SK-N-SH (cell line): ENCODE measurements at regions not wholly inside any gene's neighbourhood (a gene's known extent, or its start where the extent isn't known, plus 50 kb on each side); places are given as distances from the start of the nearest gene placed in this dataset.

Source experiments
- CTCF ChIA-PET: fragments of 300-600, 350-600 bp; formaldehyde crosslinking; extraction: SDS; loops from one replicate; lab custom pipeline; 2021; lab: Yijun Ruan, JAX
- POLR2A ChIA-PET: fragments of 350-600 bp; sonication (Branson Sonifier 250); formaldehyde crosslinking; extraction: SDS; loops from one replicate; lab custom pipeline; 2020; ENCODE audit warnings: antibody characterized with exemption, inconsistent platforms; lab: Yijun Ruan, JAX
- DNase-seq: peaks from one replicate; pipeline ENCODE4 v3.0.0; 2012
- H2AFZ ChIP-seq: fragments of 200-600 bp; sonication (generic); 2 replicates; pipeline ENCODE4 v1.8.1; 2016; ENCODE audit warnings: antibody characterized with exemption, mild to moderate bottlenecking, low read depth
- H3F3A ChIP-seq: fragments of 200-600 bp; sonication (generic); replicated peaks from 2 replicates; pipeline ENCODE3; 2016; ENCODE audit warnings: antibody characterized with exemption, mild to moderate bottlenecking; ENCODE audit not compliant: insufficient read depth
- H3K27ac ChIP-seq, 2 experiments: fragments of 200-500 bp in 1 of 2; fragments of 200-600 bp in 1 of 2; sonication (Bioruptor generic) in 1 of 2; sonication (generic), shearing (Covaris generic) in 1 of 2; 2 replicates each; pipeline versions ENCODE4 v1.5.1 to v1.6.1; 2014 to 2016; ENCODE audit warnings: low read depth in 2 of 2, inconsistent platforms in 1 of 2, low read length in 1 of 2, mild to moderate bottlenecking in 1 of 2, mixed read lengths in 1 of 2
- H3K27me3 ChIP-seq: fragments of 200-600 bp; sonication (generic), shearing (Covaris generic); 2 replicates; pipeline ENCODE4 v1.6.1; 2016; ENCODE audit warnings: mixed run types; ENCODE audit not compliant: insufficient read depth
- H3K36me3 ChIP-seq, 2 experiments: fragments of 200-500 bp in 1 of 2; fragments of 200-600 bp in 1 of 2; sonication (Bioruptor generic) in 1 of 2; sonication (generic) in 1 of 2; replicated peaks in 1 of 2; 2 replicates each; pipeline versions ENCODE3 to v1.5.1; 2014 to 2016; ENCODE audit warnings: low read length in 1 of 2, mild to moderate bottlenecking in 1 of 2; ENCODE audit not compliant: insufficient read depth in 2 of 2, control insufficient read depth in 1 of 2
- H3K4me1 ChIP-seq, 2 experiments: fragments of 200-500 bp in 1 of 2; fragments of 200-600 bp in 1 of 2; sonication (Bioruptor generic) in 1 of 2; sonication (generic), shearing (Covaris generic) in 1 of 2; 2 replicates each; pipeline versions ENCODE4 v1.5.1 to v1.6.1; 2014 to 2016; ENCODE audit warnings: low read depth in 1 of 2, low read length in 1 of 2, mixed run types in 1 of 2; ENCODE audit not compliant: insufficient read depth in 2 of 2, control insufficient read depth in 1 of 2
- H3K4me2 ChIP-seq: fragments of 200-600 bp; sonication (generic), shearing (Covaris generic); 2 replicates; pipeline ENCODE4 v1.6.1; 2017; ENCODE audit warnings: mixed run types
- H3K4me3 ChIP-seq, 2 experiments: fragments of 200-500 bp in 1 of 2; fragments of 200-600 bp in 1 of 2; sonication (Bioruptor generic) in 1 of 2; sonication (generic), shearing (Covaris generic) in 1 of 2; 2 replicates each; pipeline versions ENCODE4 v1.5.1 to v1.8.1; 2014 to 2016; ENCODE audit warnings: low read depth in 2 of 2, inconsistent platforms in 1 of 2, low read length in 1 of 2, mild to moderate bottlenecking in 1 of 2, mixed read lengths in 1 of 2, moderate library complexity in 1 of 2
- H3K79me2 ChIP-seq: fragments of 200-600 bp; sonication (generic); 2 replicates; pipeline ENCODE4 v1.8.1; 2017; ENCODE audit warnings: mild to moderate bottlenecking; ENCODE audit not compliant: insufficient read depth
- H3K9ac ChIP-seq: fragments of 200-600 bp; sonication (generic); 2 replicates; pipeline ENCODE4 v1.6.1; 2017; ENCODE audit warnings: mixed run types
- H3K9me2 ChIP-seq: fragments of 200-600 bp; sonication (generic); 2 replicates; pipeline ENCODE4 v1.6.1; 2017; ENCODE audit warnings: mixed run types
- H3K9me3 ChIP-seq: fragments of 200-600 bp; sonication (generic); 2 replicates; pipeline ENCODE4 v1.6.1; 2017; ENCODE audit warnings: mixed run types, mild to moderate bottlenecking, moderate library complexity
- H4K20me1 ChIP-seq: fragments of 200-600 bp; sonication (generic); 2 replicates; pipeline ENCODE4 v1.6.1; 2017; ENCODE audit warnings: mild to moderate bottlenecking, mixed run types; ENCODE audit not compliant: insufficient read depth
- CTCF ChIP-seq: fragments of 200-600 bp; sonication (generic); IDR thresholded peaks from 2 replicates; pipeline ENCODE4 v1.6.1; 2017; ENCODE audit warnings: antibody characterized with exemption, mild to moderate bottlenecking, moderate library complexity
- FOXJ3 ChIP-seq: sonication (generic); formaldehyde crosslinking; IDR thresholded peaks from 2 replicates; pipeline ENCODE4 v1.5.1; 2020; ENCODE audit warnings: mild to moderate bottlenecking, missing genetic modification reagents
- GATA2 ChIP-seq: sonication (generic); formaldehyde crosslinking; IDR thresholded peaks from 2 replicates; pipeline ENCODE4 v1.5.0; 2020; ENCODE audit warnings: mild to moderate bottlenecking, missing genetic modification reagents
- JUND ChIP-seq: IDR thresholded peaks from 2 replicates; pipeline ENCODE4 v1.4.0; 2012
- MXI1 ChIP-seq: IDR thresholded peaks from 2 replicates; pipeline ENCODE4 v1.6.1; 2012; ENCODE audit warnings: mild to moderate bottlenecking, low read depth, low read length, improper control_type of control experiment
- NRF1 ChIP-seq: IDR thresholded peaks from 2 replicates; pipeline ENCODE4 v1.6.1; 2012; ENCODE audit warnings: low read depth, mild to moderate bottlenecking, low read length
- PBX3 ChIP-seq: IDR thresholded peaks from 2 replicates; pipeline ENCODE4; 2012
- POLR2AphosphoS5 ChIP-seq: IDR thresholded peaks from 2 replicates; pipeline ENCODE4 v1.6.1; 2012; ENCODE audit warnings: low read depth, low read length
- RAD21 ChIP-seq: IDR thresholded peaks from 2 replicates; pipeline ENCODE4 v1.6.1; 2012; ENCODE audit warnings: mild to moderate bottlenecking, low read length
- REST ChIP-seq: IDR thresholded peaks from 2 replicates; pipeline ENCODE4 v1.6.1; 2012; ENCODE audit warnings: mild to moderate bottlenecking, low read depth, low read length, moderate library complexity
- RFX5 ChIP-seq: IDR thresholded peaks from 2 replicates; pipeline ENCODE4 v1.6.1; 2012; ENCODE audit warnings: mild to moderate bottlenecking, improper control_type of control experiment, low read length
- RXRA ChIP-seq: IDR thresholded peaks from 2 replicates; pipeline ENCODE4 v1.4.0; 2012; ENCODE audit warnings: low read depth, mild to moderate bottlenecking, borderline replicate concordance
- SIN3A ChIP-seq: IDR thresholded peaks from 2 replicates; pipeline ENCODE4 v1.6.1; 2012; ENCODE audit warnings: low read depth, mild to moderate bottlenecking, low read length, moderate library complexity, borderline replicate concordance
- TEAD4 ChIP-seq: IDR thresholded peaks from 2 replicates; pipeline ENCODE4 v1.4.0; 2012; ENCODE audit warnings: mild to moderate bottlenecking, borderline replicate concordance; ENCODE audit not compliant: insufficient read depth
- USF1 ChIP-seq: IDR thresholded peaks from 2 replicates; pipeline ENCODE4 v1.4.0; 2012; ENCODE audit warnings: low read depth, borderline replicate concordance
- ZBTB33 ChIP-seq: IDR thresholded peaks from 2 replicates; pipeline ENCODE4 v1.4.0; 2012; ENCODE audit warnings: low read depth, borderline replicate concordance
- WGBS: methylation state at CpG from one replicate; pipeline ENCODE4 v1.1.6; 2017; ENCODE audit warnings: low lambda C conversion rate; 5-methylcytosine and 5-hydroxymethylcytosine counted together

GRCh38 chr1:168416220-168416619 lies 127.6 kb downstream of the XCL2 start:
- ChIA-PET POLR2A (no interaction called here), CTCF (no interaction called here)
- H3K9me2 ChIP-seq = no peaks in the 10 kb centered on the region
- no peak overlapping the region for H3K4me3 ChIP-seq
- no peak for DNase-seq
- H3K9ac ChIP-seq = no peak overlapping the region
- no peak overlapping the region for H3K27ac ChIP-seq
- H3F3A ChIP-seq = no peaks in the 10 kb centered on the region
- H4K20me1 ChIP-seq = no peaks in the 10 kb centered on the region
- no peaks in the 10 kb centered on the region for H3K79me2 ChIP-seq
- no peak for TF ChIP-seq FOXJ3 (CRISPR knock-in tag)
- no peak for TF ChIP-seq POLR2AphosphoS5
- TF ChIP-seq JUND = no peak
- TF ChIP-seq GATA2 (CRISPR knock-in tag) = no peak
- TF ChIP-seq USF1 = no peak
- TF ChIP-seq NRF1 = no peak
- no peak for TF ChIP-seq ZBTB33
- TF ChIP-seq CTCF = no peak
- TF ChIP-seq TEAD4 = no peak
- no peak for TF ChIP-seq PBX3
- no peak for TF ChIP-seq MXI1
- no peak for TF ChIP-seq RXRA
- TF ChIP-seq REST = no peak
- no peak for TF ChIP-seq RAD21
- TF ChIP-seq RFX5 = no peak
- no peak for TF ChIP-seq SIN3A
- TF ChIP-seq, all 33 proteins: peak for 0
- Histone ChIP-seq H3K4me2 (no peak overlapping the region), H3K9me3 (no peaks in the 10 kb centered on the region), H3K4me1 (peaks cover 0 to 9% of the 10 kb centered on the region in 2 experiments; a peak in 3 of 4 replicates), H2AFZ (no peak overlapping the region), H3K27me3 (no peaks in the 10 kb centered on the region), H3K36me3 (no peaks in the 10 kb centered on the region)
- WGBS = 77% methylated on average over 4 of the region's 4 CpGs
